ENCODE measurements at regions not wholly inside any gene's neighbourhood (a gene's known extent, or its start where the extent isn't known, plus 50 kb on each side); places are given as distances from the start of the nearest gene placed in this dataset.

DNA sequence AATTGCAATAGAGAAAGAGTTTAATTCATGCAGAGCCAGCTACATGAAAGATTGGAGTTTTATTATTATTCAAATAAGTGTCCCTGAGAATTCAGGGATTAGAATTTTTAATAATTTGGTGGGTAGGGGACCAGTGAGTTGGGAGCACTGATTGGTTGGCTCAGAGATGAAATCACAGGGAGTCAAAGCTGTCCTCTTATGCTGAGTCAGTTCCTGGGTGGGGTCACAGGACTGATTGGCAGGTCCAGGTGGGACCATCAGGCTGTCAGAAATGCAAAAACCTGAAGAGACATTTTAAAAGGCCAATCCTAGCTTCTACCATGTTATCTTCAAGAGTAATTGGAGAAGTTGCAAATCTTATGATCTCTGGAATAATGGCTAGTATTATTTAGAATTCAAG lies 56.0 kb upstream of the KAT6B start:
- Histone ChIP-seq H3K9me3 (replicated peaks; ENCODE audit: control insufficient read depth, insufficient read depth, low read depth, low read length) (no peaks in the 10 kb centered on the region), H4K20me1 (replicated peaks; ENCODE audit: control insufficient read depth, insufficient read depth, low read length) (no peaks in the 10 kb centered on the region), H3K4me1 (replicated peaks in 1 of 2; ENCODE audit: control insufficient read depth in 2 of 2, insufficient read depth in 2 of 2, low read length in 2 of 2) (no peaks in the 10 kb centered on the region), H3K9ac (ENCODE audit: insufficient read depth in 1 of 2, low read depth in 2 of 2, low read length in 2 of 2) (no peak overlapping the region), H3K27me3 (ENCODE audit: control insufficient read depth in 2 of 2, insufficient read depth in 2 of 2, low read length in 2 of 2) (peaks cover 4 to 21% of the 10 kb centered on the region in 2 experiments; a peak in 3 of 5 replicates), H2AFZ (ENCODE audit: low read depth, low read length) (no peak overlapping the region), H3K36me3 (ENCODE audit: control insufficient read depth, insufficient read depth, low read length) (no peaks in the 10 kb centered on the region), H3K4me2 (ENCODE audit: insufficient read depth, low read length) (no peak overlapping the region), H3K27ac (ENCODE audit: extremely low read depth, low read depth, low read length) (no peak overlapping the region), H3K4me3 (no peak overlapping the region), H3K9me1 (ENCODE audit: control insufficient read depth, insufficient read depth, low read length) (no peaks in the 10 kb centered on the region), H3K79me2 (ENCODE audit: control insufficient read depth, insufficient read depth, low read length) (no peaks in the 10 kb centered on the region)
- DNase-seq (ENCODE audit: extremely low read depth in 1 of 4, low spot score in 3 of 4) (peak in 1 of 4 experiments; percentile 23), FAIRE-seq (no peak), ATAC-seq (peak; percentile 52; the same call in 1 of the 3 replicates)
- intact Hi-C loops (cut with micrococcal nuclease) (no loop called here), in situ Hi-C loops (cut with MboI) (no loop called here)
- BruUV-seq (replicated peaks), result no TSS peak
- ChIA-PET POLR2A (interaction anchor here (0.8 kb wide), 1 partner anchor 10 kb away, joined by 3 read pairs; no protein-coding TSS in a partner anchor), CTCF (ENCODE audit: low intra/inter-chr PET ratio) (no interaction called here)
- TF ChIP-seq ZSCAN32 (CRISPR knock-in tag; IDR thresholded peaks at IDR 0.05) (no peak), ZNF316 (IDR thresholded peaks at IDR 0.05) (peak; percentile 81), CUX1 (CRISPR knock-in tag; IDR thresholded peaks at IDR 0.05) (no peak), CBFA2T2 (conservative IDR thresholded peaks at IDR 0.05) (no peak), HDAC2 (IDR thresholded peaks at IDR 0.05) (peak; percentile 27; the same call in 1 of the 2 replicates), ZNF449 (CRISPR knock-in tag; IDR thresholded peaks at IDR 0.05) (no peak), ZNF717 (CRISPR knock-in tag; IDR thresholded peaks at IDR 0.05) (no peak), ZNF57 (CRISPR knock-in tag; IDR thresholded peaks at IDR 0.05) (no peak), ZNF124 (CRISPR knock-in tag; IDR thresholded peaks at IDR 0.05) (no peak), NR4A1 (CRISPR knock-in tag; IDR thresholded peaks at IDR 0.05) (no peak), NR4A1 (tag; IDR thresholded peaks at IDR 0.05) (no peak), CBFA2T3 (IDR thresholded peaks at IDR 0.05) (no peak), ZSCAN29 (IDR thresholded peaks at IDR 0.05) (no peak), ARID2 (IDR thresholded peaks at IDR 0.05) (no peak)
- TF ChIP-seq, protein P1, sequence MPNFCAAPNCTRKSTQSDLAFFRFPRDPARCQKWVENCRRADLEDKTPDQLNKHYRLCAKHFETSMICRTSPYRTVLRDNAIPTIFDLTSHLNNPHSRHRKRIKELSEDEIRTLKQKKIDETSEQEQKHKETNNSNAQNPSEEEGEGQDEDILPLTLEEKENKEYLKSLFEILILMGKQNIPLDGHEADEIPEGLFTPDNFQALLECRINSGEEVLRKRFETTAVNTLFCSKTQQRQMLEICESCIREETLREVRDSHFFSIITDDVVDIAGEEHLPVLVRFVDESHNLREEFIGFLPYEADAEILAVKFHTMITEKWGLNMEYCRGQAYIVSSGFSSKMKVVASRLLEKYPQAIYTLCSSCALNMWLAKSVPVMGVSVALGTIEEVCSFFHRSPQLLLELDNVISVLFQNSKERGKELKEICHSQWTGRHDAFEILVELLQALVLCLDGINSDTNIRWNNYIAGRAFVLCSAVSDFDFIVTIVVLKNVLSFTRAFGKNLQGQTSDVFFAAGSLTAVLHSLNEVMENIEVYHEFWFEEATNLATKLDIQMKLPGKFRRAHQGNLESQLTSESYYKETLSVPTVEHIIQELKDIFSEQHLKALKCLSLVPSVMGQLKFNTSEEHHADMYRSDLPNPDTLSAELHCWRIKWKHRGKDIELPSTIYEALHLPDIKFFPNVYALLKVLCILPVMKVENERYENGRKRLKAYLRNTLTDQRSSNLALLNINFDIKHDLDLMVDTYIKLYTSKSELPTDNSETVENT (CRISPR knock-in tag; IDR thresholded peaks at IDR 0.05), result no peak
- TF ChIP-seq, protein P2, sequence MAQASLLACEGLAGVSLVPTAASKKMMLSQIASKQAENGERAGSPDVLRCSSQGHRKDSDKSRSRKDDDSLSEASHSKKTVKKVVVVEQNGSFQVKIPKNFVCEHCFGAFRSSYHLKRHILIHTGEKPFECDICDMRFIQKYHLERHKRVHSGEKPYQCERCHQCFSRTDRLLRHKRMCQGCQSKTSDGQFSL (CRISPR knock-in tag; IDR thresholded peaks at IDR 0.05), result no peak
- TF ChIP-seq, protein P2 (tag; IDR thresholded peaks at IDR 0.05), result no peak
